ENCODE measurements at regions not wholly inside any gene's neighbourhood (a gene's known extent, or its start where the extent isn't known, plus 50 kb on each side); places are given as distances from the start of the nearest gene placed in this dataset.
"Not testable (repeated sequence)": the region's sequence is repeated elsewhere in the genome, so short reads cannot be mapped to it uniquely, and the experiment has no call there.

DNA sequence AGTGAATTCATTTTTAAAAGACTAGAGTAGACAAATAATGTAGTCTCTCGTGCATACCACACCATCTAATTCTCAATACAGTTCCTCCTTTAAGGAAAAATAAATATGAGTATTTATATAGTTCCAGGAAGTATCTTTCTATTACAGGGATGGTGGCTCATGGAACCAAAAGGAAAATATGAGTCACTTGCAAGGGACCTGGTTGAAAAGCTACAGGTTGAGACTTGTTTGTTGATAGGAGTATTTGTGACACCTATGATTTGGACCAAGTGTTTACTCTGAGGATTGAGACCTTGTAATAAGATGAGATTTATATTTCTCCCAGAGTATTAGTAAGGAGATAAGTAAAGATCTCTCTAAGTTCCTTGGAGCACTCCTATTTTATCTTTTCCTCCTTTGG lies 67.4 kb downstream of the CDO1 start:
- Histone ChIP-seq H2BK120ac (ENCODE audit: low read depth, low read length, poor library complexity, severe bottlenecking) (no peak overlapping the region), H4K20me1 (ENCODE audit: control insufficient read depth, insufficient read depth, insufficient read length) (no peaks in the 10 kb centered on the region), H2BK15ac (ENCODE audit: low read depth, low read length) (no peak overlapping the region), H3K9me3 (ENCODE audit: control insufficient read depth, low read depth, low read length) (no peaks in the 10 kb centered on the region), H2BK12ac (ENCODE audit: insufficient read length, low read depth, low read length) (no peak overlapping the region), H4K91ac (ENCODE audit: insufficient read length, low read depth, low read length) (no peak overlapping the region), H3K14ac (ENCODE audit: insufficient read depth, low read length) (no peak overlapping the region), H3K4ac (ENCODE audit: low read depth, low read length) (no peak overlapping the region), H3K27me3 (ENCODE audit: insufficient read depth, low read length) (no peaks in the 10 kb centered on the region), H2AK5ac (ENCODE audit: insufficient read length, low read length) (no peak overlapping the region), H3T11ph (ENCODE audit: low read length) (no peak overlapping the region), H2BK20ac (ENCODE audit: low read depth, low read length, poor library complexity, severe bottlenecking) (no peak overlapping the region), H3K9ac (ENCODE audit: extremely low read depth, insufficient read length, low read length) (no peak overlapping the region), H3K79me1 (ENCODE audit: insufficient read depth, low read depth, low read length, poor library complexity, severe bottlenecking) (no peaks in the 10 kb centered on the region), H3K23ac (ENCODE audit: insufficient read length, low read depth, low read length) (no peak overlapping the region), H3K4me1 (ENCODE audit: insufficient read depth, low read length) (no peaks in the 10 kb centered on the region), H3K23me2 (ENCODE audit: insufficient read length, low read depth, low read length, poor library complexity, severe bottlenecking) (no peaks in the 10 kb centered on the region), H2AFZ (ENCODE audit: low read length) (no peak overlapping the region), H3K56ac (ENCODE audit: insufficient read length, low read depth, low read length) (no peak overlapping the region), H3K79me2 (ENCODE audit: insufficient read depth, low read length) (no peaks in the 10 kb centered on the region), H3K4me2 (ENCODE audit: insufficient read depth, insufficient read length, low read length) (no peak overlapping the region), H2BK5ac (ENCODE audit: insufficient read length, low read length) (no peak overlapping the region), H3K27ac (ENCODE audit: insufficient read length, low read depth, low read length) (no peak overlapping the region), H4K5ac (ENCODE audit: insufficient read length, low read depth, low read length) (no peak overlapping the region), H4K8ac (replicated peaks; ENCODE audit: insufficient read length, low read depth, low read length) (no peak overlapping the region), H3K18ac (ENCODE audit: insufficient read length, low read depth, low read length) (no peak overlapping the region)
- no peaks in the 10 kb centered on the region for H3K27me3 Mint-ChIP-seq (ENCODE audit: low read depth)
- H3K4me3 Mint-ChIP-seq: no peak overlapping the region
- H3K36me3 Mint-ChIP-seq (ENCODE audit: insufficient read depth in 1 of 3, low read depth in 3 of 3): peaks cover 0 to 11% (median 5%) of the 10 kb centered on the region in 3 experiments; a peak in 3 of 7 replicates
- TF ChIP-seq, protein P1, sequence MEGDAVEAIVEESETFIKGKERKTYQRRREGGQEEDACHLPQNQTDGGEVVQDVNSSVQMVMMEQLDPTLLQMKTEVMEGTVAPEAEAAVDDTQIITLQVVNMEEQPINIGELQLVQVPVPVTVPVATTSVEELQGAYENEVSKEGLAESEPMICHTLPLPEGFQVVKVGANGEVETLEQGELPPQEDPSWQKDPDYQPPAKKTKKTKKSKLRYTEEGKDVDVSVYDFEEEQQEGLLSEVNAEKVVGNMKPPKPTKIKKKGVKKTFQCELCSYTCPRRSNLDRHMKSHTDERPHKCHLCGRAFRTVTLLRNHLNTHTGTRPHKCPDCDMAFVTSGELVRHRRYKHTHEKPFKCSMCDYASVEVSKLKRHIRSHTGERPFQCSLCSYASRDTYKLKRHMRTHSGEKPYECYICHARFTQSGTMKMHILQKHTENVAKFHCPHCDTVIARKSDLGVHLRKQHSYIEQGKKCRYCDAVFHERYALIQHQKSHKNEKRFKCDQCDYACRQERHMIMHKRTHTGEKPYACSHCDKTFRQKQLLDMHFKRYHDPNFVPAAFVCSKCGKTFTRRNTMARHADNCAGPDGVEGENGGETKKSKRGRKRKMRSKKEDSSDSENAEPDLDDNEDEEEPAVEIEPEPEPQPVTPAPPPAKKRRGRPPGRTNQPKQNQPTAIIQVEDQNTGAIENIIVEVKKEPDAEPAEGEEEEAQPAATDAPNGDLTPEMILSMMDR (conservative IDR thresholded peaks at IDR 0.05): no peak
- DNase-seq: no peak
- peaks cover 18 to 21% of the 10 kb centered on the region in 2 experiments for H3K4me1 Mint-ChIP-seq
- peaks cover 4 to 10% of the 10 kb centered on the region in 2 experiments; a peak in 4 of 5 replicates for H3K9me3 Mint-ChIP-seq
- no CpG with 5 or more reads among the region's 1 CpG for WGBS (ENCODE audit: extremely low coverage, insufficient read length, low lambda C conversion rate)
- H3K27ac Mint-ChIP-seq: no peak overlapping the region

DNA sequence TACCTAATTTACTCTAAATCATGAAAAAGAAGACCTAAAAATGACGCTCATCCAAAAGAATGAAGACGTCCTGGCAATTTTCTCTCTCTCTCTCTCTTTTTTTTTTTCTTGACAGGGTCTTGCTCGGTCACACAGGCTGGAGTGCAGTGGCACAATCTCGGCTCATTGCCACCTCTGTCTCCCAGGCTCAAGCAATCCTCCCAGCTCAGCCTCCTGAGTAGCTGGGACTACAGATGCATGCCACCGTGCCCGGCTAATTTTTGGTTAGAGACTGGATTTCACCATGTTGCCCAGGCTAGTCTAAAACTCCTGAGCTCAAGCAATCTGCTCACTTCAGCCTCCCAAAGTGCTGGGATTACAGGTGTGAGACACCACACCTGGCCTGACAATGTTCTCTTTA lies 77.2 kb downstream of the CDO1 start:
- peaks cover 40 to 42% of the 10 kb centered on the region in 2 experiments for H3K4me1 Mint-ChIP-seq
- not testable (repeated sequence) for H2AK5ac ChIP-seq (ENCODE audit: insufficient read length, low read length); H2AFZ ChIP-seq (ENCODE audit: low read length); H3K23me2 ChIP-seq (ENCODE audit: insufficient read length, low read depth, low read length, poor library complexity, severe bottlenecking); H3K4me3 Mint-ChIP-seq; H3T11ph ChIP-seq (ENCODE audit: low read length); H3K23ac ChIP-seq (ENCODE audit: insufficient read length, low read depth, low read length); H3K9me3 ChIP-seq (ENCODE audit: control insufficient read depth, low read depth, low read length); H3K18ac ChIP-seq (ENCODE audit: insufficient read length, low read depth, low read length); H2BK120ac ChIP-seq (ENCODE audit: low read depth, low read length, poor library complexity, severe bottlenecking); H2BK12ac ChIP-seq (ENCODE audit: insufficient read length, low read depth, low read length); DNase-seq; H3K9ac ChIP-seq (ENCODE audit: extremely low read depth, insufficient read length, low read length); H4K91ac ChIP-seq (ENCODE audit: insufficient read length, low read depth, low read length); H2BK20ac ChIP-seq (ENCODE audit: low read depth, low read length, poor library complexity, severe bottlenecking); H3K4me2 ChIP-seq (ENCODE audit: insufficient read depth, insufficient read length, low read length); H2BK5ac ChIP-seq (ENCODE audit: insufficient read length, low read length); H3K14ac ChIP-seq (ENCODE audit: insufficient read depth, low read length); H2BK15ac ChIP-seq (ENCODE audit: low read depth, low read length); H3K56ac ChIP-seq (ENCODE audit: insufficient read length, low read depth, low read length); H3K4ac ChIP-seq (ENCODE audit: low read depth, low read length); H3K27me3 ChIP-seq (ENCODE audit: insufficient read depth, low read length); H4K8ac ChIP-seq (replicated peaks; ENCODE audit: insufficient read length, low read depth, low read length); H3K79me2 ChIP-seq (ENCODE audit: insufficient read depth, low read length); H4K5ac ChIP-seq (ENCODE audit: insufficient read length, low read depth, low read length); H3K27me3 Mint-ChIP-seq (ENCODE audit: low read depth); H3K79me1 ChIP-seq (ENCODE audit: insufficient read depth, low read depth, low read length, poor library complexity, severe bottlenecking); H3K27ac ChIP-seq (ENCODE audit: insufficient read length, low read depth, low read length); H4K20me1 ChIP-seq (ENCODE audit: control insufficient read depth, insufficient read depth, insufficient read length); H3K4me1 ChIP-seq (ENCODE audit: insufficient read depth, low read length)
- H3K9me3 Mint-ChIP-seq: peaks cover 3 to 16% of the 10 kb centered on the region in 2 experiments; a peak in 4 of 5 replicates
- H3K27ac Mint-ChIP-seq: peak overlapping the region in 1 of 3 experiments; percentile 21; a peak in 2 of 7 replicates
- WGBS (ENCODE audit: extremely low coverage, insufficient read length, low lambda C conversion rate): no CpG with 5 or more reads among the region's 6 CpGs
- peaks cover 0 to 30% (median 5%) of the 10 kb centered on the region in 3 experiments; a peak in 5 of 7 replicates for H3K36me3 Mint-ChIP-seq (ENCODE audit: insufficient read depth in 1 of 3, low read depth in 3 of 3)

Data from H9 (cell line).